GM19193 (cell line): ENCODE measurements at regions not wholly inside any gene's neighbourhood (a gene's known extent, or its start where the extent isn't known, plus 50 kb on each side); places are given as distances from the start of the nearest gene placed in this dataset.

ENCODE experiments used
- POLR2A ChIP-seq: IDR thresholded peaks from 4 replicates; pipeline ENCODE4 v1.6.1; 2011; ENCODE audit not compliant: insufficient read depth, insufficient read length; ENCODE audit errors: extremely low read depth

DNA sequence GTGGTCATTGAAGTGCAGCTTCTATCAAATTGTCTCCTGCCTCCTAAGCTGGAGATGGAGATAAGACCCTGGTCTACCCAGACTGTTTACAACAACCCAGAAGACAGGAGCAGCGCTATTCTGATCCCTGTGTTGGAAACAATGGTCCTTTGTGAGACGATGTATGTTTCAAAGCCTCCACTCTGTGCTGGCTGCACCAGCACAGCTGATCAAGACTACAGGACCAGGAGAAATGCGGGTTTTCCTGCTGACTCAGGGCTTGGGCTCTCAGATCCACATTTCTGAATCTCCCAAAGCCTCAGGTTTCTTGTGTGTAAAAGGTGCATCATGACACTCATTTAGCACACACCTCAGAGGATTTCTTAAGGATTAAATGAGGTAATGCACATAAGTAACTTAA lies 92.0 kb downstream of the POU3F3 start:
- TF ChIP-seq POLR2A = no peak

DNA sequence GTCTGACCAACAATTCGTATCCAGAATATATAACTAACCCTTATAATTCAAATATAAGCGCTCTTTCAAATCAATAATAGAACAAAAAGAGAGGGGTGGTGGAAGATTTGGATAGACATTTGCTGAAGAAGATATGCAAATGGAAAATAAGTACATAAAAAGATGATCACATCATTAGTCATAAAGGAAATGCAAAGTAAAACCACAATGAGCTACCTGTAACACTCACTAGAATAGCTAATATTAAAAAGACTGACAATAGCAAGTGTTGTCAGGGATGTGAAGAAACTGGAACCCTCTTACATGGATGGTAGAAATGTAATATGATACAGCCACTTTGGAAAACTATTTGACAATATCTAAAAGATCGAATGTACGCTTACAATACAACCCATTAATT lies 84.9 kb upstream of the MRPS9 start:
- no peak for TF ChIP-seq POLR2A

DNA sequence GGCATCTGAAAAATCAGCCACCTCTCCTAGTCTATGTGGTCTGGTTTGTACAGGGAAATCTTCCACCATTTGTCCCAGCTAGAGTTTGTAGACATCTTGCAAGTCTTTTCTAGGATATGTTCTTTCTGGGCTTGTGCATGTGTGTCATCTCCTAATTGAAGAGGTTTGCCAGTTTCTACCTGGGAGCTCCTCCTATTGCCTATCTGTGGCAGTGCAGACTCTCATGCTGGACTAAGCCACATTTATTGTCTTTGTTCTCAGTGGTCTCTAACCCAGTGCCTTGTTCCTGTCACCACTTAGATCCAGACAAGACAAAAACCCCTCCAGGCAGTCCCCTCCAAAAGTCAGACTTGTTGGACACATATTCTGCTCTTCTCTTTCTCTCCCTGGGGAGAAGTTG lies 72.0 kb upstream of the MRPS9 start:
- no peak for TF ChIP-seq POLR2A

DNA sequence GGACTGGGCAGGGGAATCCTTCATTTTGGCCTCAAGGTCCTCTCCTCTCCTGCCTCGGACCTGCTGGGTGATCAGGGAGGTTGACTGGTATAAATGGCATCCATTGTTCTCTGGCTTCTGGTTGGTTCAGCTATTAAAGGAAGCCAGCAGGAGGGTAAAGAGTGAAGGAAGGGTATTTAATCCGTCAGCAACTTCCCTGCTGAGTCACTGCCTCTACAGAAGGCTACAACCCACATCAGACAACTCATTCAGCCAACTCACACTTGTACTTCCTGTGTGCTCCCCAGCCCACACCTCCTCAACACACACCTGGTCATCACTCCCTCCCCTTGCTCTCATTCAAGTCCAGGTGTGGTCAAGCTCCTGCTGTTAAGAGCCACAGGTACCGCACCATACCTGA lies 68.3 kb upstream of the MRPS9 start:
- no peak for TF ChIP-seq POLR2A

DNA sequence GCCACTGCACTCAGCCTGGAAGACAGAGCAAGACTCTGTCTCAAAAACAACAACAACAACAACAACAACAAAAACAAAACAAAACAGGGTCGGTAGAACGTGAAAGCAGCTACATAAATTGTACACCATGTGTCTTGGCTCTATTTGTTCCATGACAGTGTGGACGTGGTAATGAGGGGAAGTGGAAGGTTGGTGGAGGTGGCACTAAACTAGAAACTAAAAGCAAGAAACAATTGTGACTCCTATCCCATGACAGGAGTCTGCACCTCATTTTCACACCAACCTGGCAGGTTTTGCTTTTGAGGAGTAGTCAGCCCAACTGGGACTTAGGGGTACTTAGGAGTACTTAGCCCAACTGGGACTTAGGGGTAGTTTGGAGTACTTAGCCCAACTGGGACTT lies 62.5 kb upstream of the MRPS9 start:
- TF ChIP-seq POLR2A = no peak

DNA sequence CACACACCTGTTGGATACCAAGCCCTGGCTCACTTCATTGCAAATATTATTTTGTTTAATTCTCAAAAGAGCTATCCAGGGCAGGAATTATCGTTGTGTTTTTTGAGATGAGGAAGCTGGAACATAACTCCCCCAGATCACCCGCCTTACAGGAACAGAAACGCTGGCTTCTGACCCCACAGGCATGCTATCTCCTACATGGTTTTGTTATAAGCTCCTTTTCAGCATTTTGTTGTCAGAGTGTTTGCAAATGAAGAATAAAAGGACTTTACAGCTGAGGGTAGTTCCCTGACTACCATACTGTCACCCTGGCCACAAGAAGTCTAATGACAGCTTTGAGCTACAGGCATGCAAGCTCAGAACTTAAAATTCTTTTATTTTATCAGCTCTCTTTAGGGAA lies 62.0 kb upstream of the MRPS9 start:
- TF ChIP-seq POLR2A = no peak

DNA sequence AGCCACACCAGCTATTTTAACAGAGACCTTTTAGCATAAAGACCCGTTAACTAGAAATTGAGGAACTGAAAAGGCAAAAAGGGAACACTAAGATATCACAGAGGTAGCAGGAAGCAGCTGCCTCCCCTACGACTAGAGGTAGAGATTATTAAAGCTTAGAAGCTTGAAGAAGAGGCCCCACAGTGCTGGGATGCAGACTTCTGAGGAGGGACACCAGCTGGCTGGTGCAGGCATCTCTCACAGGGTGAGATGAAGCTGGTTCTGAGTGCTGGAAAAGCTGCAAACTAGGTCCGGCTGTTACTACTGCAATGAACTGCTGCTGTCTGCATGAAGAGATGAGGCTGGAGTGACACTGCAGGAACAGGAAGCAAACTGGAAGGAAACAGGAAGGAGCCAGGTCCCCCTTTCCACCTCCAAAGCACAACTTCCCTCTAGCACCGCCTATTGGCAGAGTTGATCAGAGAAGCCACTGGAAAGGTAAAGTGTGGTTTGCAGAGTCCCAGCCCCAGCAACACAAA lies 61.2 kb upstream of the MRPS9 start:
- TF ChIP-seq POLR2A = peak; percentile 31

DNA sequence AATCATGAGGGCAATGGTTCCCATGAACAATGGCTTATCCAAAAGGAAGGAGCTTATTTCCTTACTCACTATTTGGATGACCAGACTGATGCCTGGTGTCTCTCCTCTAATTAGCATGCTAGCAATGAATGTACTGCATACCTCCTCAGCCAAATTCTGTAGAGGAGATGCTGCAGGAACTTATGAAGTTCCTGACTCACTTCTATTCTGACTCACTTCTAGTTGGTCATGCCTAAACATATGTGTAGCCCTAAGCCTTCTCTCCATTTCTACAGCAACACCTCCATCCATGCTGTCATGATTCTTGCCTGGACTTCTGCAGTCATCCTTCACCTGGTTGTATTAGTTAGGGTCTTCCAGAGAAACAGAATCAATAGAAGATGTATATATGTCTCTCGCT lies 59.9 kb upstream of the MRPS9 start:
- TF ChIP-seq POLR2A = no peak

DNA sequence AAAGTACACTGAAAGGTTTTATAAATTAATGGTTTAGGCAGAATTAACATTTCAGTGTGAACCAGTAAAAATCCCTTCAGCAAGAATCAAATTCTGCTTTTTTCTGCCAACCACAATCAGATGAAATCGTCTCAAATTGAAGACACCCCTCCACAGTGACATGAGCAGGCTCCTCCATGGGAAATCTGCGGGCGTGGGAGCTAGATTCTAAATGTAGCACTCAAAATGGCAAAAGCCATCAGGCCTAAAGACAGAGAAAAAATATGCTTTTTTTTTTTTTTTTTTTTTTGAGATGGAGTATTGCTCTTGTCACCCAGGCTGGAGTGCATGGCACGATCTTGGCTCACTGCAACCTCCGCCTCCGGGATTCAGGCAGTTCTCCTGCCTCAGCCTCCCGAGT lies 55.8 kb upstream of the MRPS9 start:
- no peak for TF ChIP-seq POLR2A
